LHCN-M2 (cell line): ENCODE measurements at regions not wholly inside any gene's neighbourhood (a gene's known extent, or its start where the extent isn't known, plus 50 kb on each side); places are given as distances from the start of the nearest gene placed in this dataset.

Experiments
- DNase-seq: peaks from one replicate; pipeline ENCODE4 v3.0.0-alpha.2; 2012; ENCODE audit warnings: low read depth

- DNase-seq = no peak
Measured at GRCh38 chr18:46344416-46345180, 240.4 kb downstream of the HAUS1 start.

GRCh38 chr18:46345181-46345465 is 240.9 kb downstream of the HAUS1 start:
- DNase-seq = no peak

- no peak for DNase-seq
Measured at GRCh38 chr18:46346213-46346612, 242.0 kb downstream of the HAUS1 start.

- no peak for DNase-seq
Measured at GRCh38 chr18:46346896-46347630, 242.9 kb downstream of the HAUS1 start.

GRCh38 chr18:46350598-46351159 is 246.5 kb downstream of the HAUS1 start:
- DNase-seq = no peak

- no peak for DNase-seq
Measured at GRCh38 chr18:46352520-46353250, 248.5 kb downstream of the HAUS1 start.

- no peak for DNase-seq
Measured at GRCh38 chr18:46353460-46353859, 249.3 kb downstream of the HAUS1 start.

GRCh38 chr18:46356278-46357033 is 252.3 kb downstream of the HAUS1 start:
- DNase-seq = no peak

- no peak for DNase-seq
Measured at GRCh38 chr18:46360102-46360699, 256.0 kb downstream of the HAUS1 start.

- no peak for DNase-seq
Measured at GRCh38 chr18:46360866-46361265, 256.7 kb downstream of the HAUS1 start.

- no peak for DNase-seq
Measured at GRCh38 chr18:46362533-46362932, 258.3 kb downstream of the HAUS1 start.

GRCh38 chr18:46364048-46364447 is 259.9 kb downstream of the HAUS1 start:
- no peak for DNase-seq

- no peak for DNase-seq
Measured at GRCh38 chr18:46366201-46366600, 262.0 kb downstream of the HAUS1 start.

GRCh38 chr18:46366751-46367376 is 262.7 kb downstream of the HAUS1 start:
- no peak for DNase-seq

GRCh38 chr18:46369323-46369722 is 265.1 kb downstream of the HAUS1 start:
- DNase-seq = no peak

GRCh38 chr18:46370898-46371297 is 266.7 kb downstream of the HAUS1 start:
- no peak for DNase-seq

GRCh38 chr18:46372670-46373069 is 268.5 kb downstream of the HAUS1 start:
- no peak for DNase-seq

- no peak for DNase-seq
Measured at GRCh38 chr18:46373131-46373530, 268.9 kb downstream of the HAUS1 start.

- no peak for DNase-seq
Measured at GRCh38 chr18:46373791-46374190, 269.6 kb downstream of the HAUS1 start.

- DNase-seq = no peak
Measured at GRCh38 chr18:46374850-46375249, 270.7 kb downstream of the HAUS1 start.

GRCh38 chr18:46377557-46377956 is 273.4 kb downstream of the HAUS1 start:
- DNase-seq = no peak
